B cell (primary cell): ENCODE measurements at regions not wholly inside any gene's neighbourhood (a gene's known extent, or its start where the extent isn't known, plus 50 kb on each side); places are given as distances from the start of the nearest gene placed in this dataset.

Source experiments
- ATAC-seq: fragments of 200-7000 bp; cut with Tn5 transposase; one replicate; pipeline ENCODE4 v1.10.0; 2021; ENCODE audit warnings: low read depth, mild to moderate bottlenecking, moderate number of reproducible peaks, moderate library complexity
- CTCF ChIA-PET: fragments of 350-600 bp; sonication (Branson Sonifier 250); formaldehyde crosslinking; loops from one replicate; lab custom pipeline; 2021; ENCODE audit warnings: antibody characterized with exemption, inconsistent platforms; lab: Charles Lee
- POLR2A ChIA-PET: fragments of 350-600 bp; sonication (Branson Sonifier 250); formaldehyde crosslinking; loops from one replicate; lab custom pipeline; 2021; ENCODE audit warnings: antibody characterized with exemption; lab: Charles Lee
- DNase-seq: peaks from one replicate; pipeline ENCODE4 v3.0.0; 2013
- H2AFZ ChIP-seq: 2 replicates; pipeline ENCODE4 v1.6.1; 2012; ENCODE audit warnings: mild to moderate bottlenecking, low read depth, low read length; ENCODE audit not compliant: insufficient read depth, poor library complexity, severe bottlenecking
- H3K27ac ChIP-seq, 2 donors: 1 replicate in 1 of 2; 2 replicates in 1 of 2; pipeline ENCODE4 v1.5.1; 2012 to 2013; ENCODE audit warnings: low read length in 2 of 2, mild to moderate bottlenecking in 2 of 2, moderate library complexity in 1 of 2
- H3K27me3 ChIP-seq, 4 experiments: fragments of 200-600 bp in 1 of 4; sonication (generic) in 1 of 4; replicated peaks in 1 of 4; 1 replicate in 2 of 4; 2 replicates in 2 of 4; pipeline versions ENCODE4 v1.6.1 to v1.7.0; 2013 to 2016; ENCODE audit warnings: low read length in 3 of 4, mild to moderate bottlenecking in 2 of 4, mixed read lengths in 1 of 4, moderate library complexity in 1 of 4; ENCODE audit not compliant: insufficient read depth in 4 of 4, control insufficient read depth in 3 of 4; ENCODE audit errors: control extremely low read depth in 1 of 4
- H3K36me3 ChIP-seq, 2 experiments: replicated peaks in 1 of 2; 1 replicate in 1 of 2; 2 replicates in 1 of 2; pipeline versions ENCODE4 v1.6.1 to v1.7.1; 2013; ENCODE audit warnings: low read length in 1 of 2; ENCODE audit not compliant: insufficient read depth in 2 of 2, control insufficient read depth in 1 of 2; ENCODE audit errors: control extremely low read depth in 1 of 2, extremely low read depth in 1 of 2
- H3K4me1 ChIP-seq, 2 donors: fragments of 200-600 bp in 1 of 2; sonication (generic) in 1 of 2; 1 replicate in 1 of 2; 2 replicates in 1 of 2; pipeline versions ENCODE4 v1.5.1 to v1.6.1; 2013 to 2017; ENCODE audit warnings: low read length in 2 of 2; ENCODE audit not compliant: control insufficient read depth in 2 of 2, insufficient read depth in 2 of 2
- H3K4me2 ChIP-seq: replicated peaks from 2 replicates; pipeline ENCODE3; 2012; ENCODE audit warnings: mild to moderate bottlenecking, low read depth, low read length; ENCODE audit not compliant: poor library complexity, severe bottlenecking
- H3K4me3 ChIP-seq, 5 experiments: fragments of 200-600 bp in 1 of 5; sonication (generic) in 1 of 5; 1 replicate in 3 of 5; 2 replicates in 2 of 5; pipeline versions ENCODE4 v1.5.1 to v1.7.0; 2011 to 2016; ENCODE audit warnings: low read length in 4 of 5, mild to moderate bottlenecking in 4 of 5, low read depth in 2 of 5, control low read depth in 1 of 5, moderate library complexity in 1 of 5; ENCODE audit not compliant: insufficient read depth in 1 of 5; ENCODE audit errors: control extremely low read depth in 1 of 5, extremely low read depth in 1 of 5
- H3K79me2 ChIP-seq: fragments of 200-600 bp; sonication (generic); one replicate; pipeline ENCODE4 v1.6.0; 2016; ENCODE audit warnings: low read length; ENCODE audit not compliant: control insufficient read depth, insufficient read depth
- H3K9ac ChIP-seq: fragments of 200-600 bp; sonication (generic); 2 replicates; pipeline ENCODE4 v1.6.1; 2017; ENCODE audit warnings: mild to moderate bottlenecking, low read length, moderate library complexity
- H3K9me3 ChIP-seq, 3 donors: one replicate each; pipeline versions ENCODE4 v1.6.1 to v1.7.1; 2013; ENCODE audit warnings: low read length in 2 of 3; ENCODE audit not compliant: control insufficient read depth in 2 of 3, insufficient read depth in 1 of 3; ENCODE audit errors: control extremely low read depth in 1 of 3
- H4K20me1 ChIP-seq: 2 replicates; pipeline ENCODE4 v1.6.0; 2012; ENCODE audit warnings: mild to moderate bottlenecking, low read length; ENCODE audit not compliant: insufficient read depth, control insufficient read depth, poor library complexity, severe bottlenecking
- H3K27ac Mint-ChIP-seq: one replicate; pipeline ENCODE4 v1.8.0; 2021; ENCODE audit warnings: mixed read lengths
- H3K27me3 Mint-ChIP-seq: one replicate; pipeline ENCODE4 v1.8.0; 2021; ENCODE audit warnings: mixed read lengths
- H3K4me1 Mint-ChIP-seq: one replicate; pipeline ENCODE4 v1.8.0; 2021; ENCODE audit warnings: mixed read lengths
- H3K4me3 Mint-ChIP-seq: one replicate; pipeline ENCODE4 v1.8.0; 2021; ENCODE audit warnings: mixed read lengths
- H3K9me3 Mint-ChIP-seq: one replicate; pipeline ENCODE4 v1.8.0; 2022; ENCODE audit warnings: mixed read lengths; ENCODE audit not compliant: insufficient read depth
- EZH2 ChIP-seq: IDR thresholded peaks from 2 replicates; pipeline ENCODE4 v1.6.1; 2012; ENCODE audit warnings: borderline replicate concordance, low read depth, mild to moderate bottlenecking, moderate library complexity, low read length; ENCODE audit not compliant: insufficient read depth, poor library complexity, severe bottlenecking
- WGBS: methylation state at CpG from one replicate; pipeline ENCODE4 v1.1.5; 2013; ENCODE audit warnings: missing lambda C conversion rate; ENCODE audit not compliant: insufficient coverage; 5-methylcytosine and 5-hydroxymethylcytosine counted together
- intact Hi-C: fragments of 100-400 bp; cut with micrococcal nuclease; formaldehyde crosslinking; loops from one replicate; pipeline ENCODE4 v1.10.0; 2022
- TF ChIP-seq, protein P1 (sequence below): fragments of 200-600 bp; IDR thresholded peaks from one replicate; pipeline ENCODE4 v1.8.0; 2022; ENCODE audit warnings: antibody characterized with exemption, mild to moderate bottlenecking

DNA sequence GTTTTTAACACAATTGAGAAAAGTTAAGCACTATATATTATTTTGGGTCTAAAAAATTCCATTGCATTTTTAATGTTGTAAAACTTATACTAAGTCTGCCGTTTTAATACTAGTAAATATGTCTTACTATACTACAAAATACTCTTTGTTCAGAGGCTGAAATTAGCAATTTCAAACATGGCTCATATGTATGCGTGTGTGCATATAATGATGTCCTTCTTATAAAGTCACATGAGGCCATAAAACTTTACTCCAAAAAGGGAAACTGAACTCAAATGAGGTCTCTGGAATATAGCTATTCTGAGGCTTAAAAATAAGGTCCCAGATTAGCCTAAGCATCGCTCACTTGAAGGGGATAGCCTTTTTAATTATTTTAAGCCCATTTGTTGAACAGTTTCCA lies 224.0 kb downstream of the MYLK4 start:
- no peak for DNase-seq
- ChIA-PET POLR2A (no interaction called here), CTCF (no interaction called here)
- no CpG with 5 or more reads among the region's 3 CpGs for WGBS
- Histone ChIP-seq H2AFZ (no peak overlapping the region), H3K27me3 (peaks cover 0 to 9% (median 1%) of the 10 kb centered on the region in 4 experiments), H3K4me2 (no peak overlapping the region), H3K4me3 (no peak overlapping the region), H3K9me3 (peaks cover 0 to 17% (median 10%) of the 10 kb centered on the region in 3 donors), H3K79me2 (no peaks in the 10 kb centered on the region), H3K4me1 (no peaks in the 10 kb centered on the region), H4K20me1 (no peaks in the 10 kb centered on the region), H3K36me3 (no peaks in the 10 kb centered on the region), H3K27ac (no peak overlapping the region), H3K9ac (no peak overlapping the region)
- peaks cover 40% of the 10 kb centered on the region for H3K27me3 Mint-ChIP-seq
- no peak overlapping the region for H3K4me3 Mint-ChIP-seq
- intact Hi-C loops, result no loop called here
- H3K27ac Mint-ChIP-seq, result no peak overlapping the region
- peaks cover 8% of the 10 kb centered on the region for H3K9me3 Mint-ChIP-seq
- no peak for TF ChIP-seq EZH2
- TF ChIP-seq, protein P1, sequence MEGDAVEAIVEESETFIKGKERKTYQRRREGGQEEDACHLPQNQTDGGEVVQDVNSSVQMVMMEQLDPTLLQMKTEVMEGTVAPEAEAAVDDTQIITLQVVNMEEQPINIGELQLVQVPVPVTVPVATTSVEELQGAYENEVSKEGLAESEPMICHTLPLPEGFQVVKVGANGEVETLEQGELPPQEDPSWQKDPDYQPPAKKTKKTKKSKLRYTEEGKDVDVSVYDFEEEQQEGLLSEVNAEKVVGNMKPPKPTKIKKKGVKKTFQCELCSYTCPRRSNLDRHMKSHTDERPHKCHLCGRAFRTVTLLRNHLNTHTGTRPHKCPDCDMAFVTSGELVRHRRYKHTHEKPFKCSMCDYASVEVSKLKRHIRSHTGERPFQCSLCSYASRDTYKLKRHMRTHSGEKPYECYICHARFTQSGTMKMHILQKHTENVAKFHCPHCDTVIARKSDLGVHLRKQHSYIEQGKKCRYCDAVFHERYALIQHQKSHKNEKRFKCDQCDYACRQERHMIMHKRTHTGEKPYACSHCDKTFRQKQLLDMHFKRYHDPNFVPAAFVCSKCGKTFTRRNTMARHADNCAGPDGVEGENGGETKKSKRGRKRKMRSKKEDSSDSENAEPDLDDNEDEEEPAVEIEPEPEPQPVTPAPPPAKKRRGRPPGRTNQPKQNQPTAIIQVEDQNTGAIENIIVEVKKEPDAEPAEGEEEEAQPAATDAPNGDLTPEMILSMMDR, result no peak
- no peaks in the 10 kb centered on the region for H3K4me1 Mint-ChIP-seq
- ATAC-seq, result no peak

DNA sequence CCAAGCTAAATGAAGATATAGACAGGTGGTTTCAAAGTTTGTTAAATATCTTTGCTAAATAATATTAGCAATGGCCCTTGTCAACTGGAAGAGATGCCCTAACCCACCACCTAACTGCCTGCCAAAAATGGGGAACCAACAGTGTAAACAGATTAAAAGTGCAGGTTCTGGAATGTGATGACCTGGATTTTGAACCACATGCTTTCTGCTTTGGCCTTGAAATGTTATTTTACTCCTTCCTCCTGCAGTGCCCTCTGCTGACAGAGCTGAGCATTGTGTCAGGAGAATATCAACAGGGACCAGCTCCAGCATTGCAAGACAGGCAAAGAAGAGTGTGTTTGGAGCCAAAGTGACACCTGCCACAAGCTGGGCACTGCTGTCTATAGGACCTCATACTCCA lies 226.6 kb downstream of the MYLK4 start:
- H3K4me1 ChIP-seq, result no peaks in the 10 kb centered on the region
- H3K9me3 Mint-ChIP-seq, result peaks cover 8% of the 10 kb centered on the region
- peaks cover 36% of the 10 kb centered on the region for H3K27me3 Mint-ChIP-seq
- H3K9ac ChIP-seq, result no peak overlapping the region
- POLR2A ChIA-PET, result no interaction called here
- H3K4me3 ChIP-seq, result no peak overlapping the region
- no peaks in the 10 kb centered on the region for H3K36me3 ChIP-seq
- no peak for ATAC-seq
- peaks cover 4 to 16% (median 14%) of the 10 kb centered on the region in 3 donors for H3K9me3 ChIP-seq
- CTCF ChIA-PET, result interaction anchor here (0.6 kb wide), 2 partner anchors 202 to 221 kb away, joined by 3 read pairs; no protein-coding TSS in a partner anchor
- no peak overlapping the region for H3K4me3 Mint-ChIP-seq
- H3K27me3 ChIP-seq, result peaks cover 0 to 6% (median 1%) of the 10 kb centered on the region in 4 experiments
- H4K20me1 ChIP-seq, result no peaks in the 10 kb centered on the region
- no peak overlapping the region for H3K27ac Mint-ChIP-seq
- H2AFZ ChIP-seq, result no peak overlapping the region
- no peak for TF ChIP-seq EZH2
- TF ChIP-seq, protein P1, result no peak
- intact Hi-C loops, result no loop called here
- no peak overlapping the region for H3K27ac ChIP-seq
- H3K4me2 ChIP-seq, result no peak overlapping the region
- no peaks in the 10 kb centered on the region for H3K79me2 ChIP-seq
- H3K4me1 Mint-ChIP-seq, result no peaks in the 10 kb centered on the region
- no peak for DNase-seq
